Coronary artery (tissue), 2 donors: ENCODE measurements at regions not wholly inside any gene's neighbourhood (a gene's known extent, or its start where the extent isn't known, plus 50 kb on each side); places are given as distances from the start of the nearest gene placed in this dataset.

Source experiments
- DNase-seq: peaks from one replicate; pipeline ENCODE4 v3.0.0-alpha.2; 2017; ENCODE audit warnings: low spot score
- H3K27ac ChIP-seq, 2 donors: fragments of 200-600 bp; sonication (generic); one replicate each; pipeline ENCODE4 v1.5.1; 2016 to 2019
- H3K4me3 ChIP-seq: fragments of 200-600 bp; sonication (generic); 2 replicates; pipeline ENCODE4 v1.5.1; 2016; ENCODE audit warnings: mild to moderate bottlenecking, moderate library complexity
- CTCF ChIP-seq: fragments of 200-600 bp; sonication (generic); IDR thresholded peaks from one replicate; pipeline ENCODE4 v1.5.1; 2019; ENCODE audit warnings: antibody characterized with exemption

- DNase-seq, result no peak
- no peak overlapping the region for H3K27ac ChIP-seq
- no peak for TF ChIP-seq CTCF
- H3K4me3 ChIP-seq, result no peak overlapping the region
Measured at GRCh38 chr2:3062476-3063260, 314.9 kb downstream of the EIPR1 start.

GRCh38 chr2:3060049-3060448, 317.6 kb downstream of the EIPR1 start:
- DNase-seq, result no peak
- Histone ChIP-seq H3K4me3 (no peak overlapping the region), H3K27ac (no peak overlapping the region)
- no peak for TF ChIP-seq CTCF

- Histone ChIP-seq H3K4me3 (no peak overlapping the region), H3K27ac (no peak overlapping the region)
- no peak for DNase-seq
- no peak for TF ChIP-seq CTCF
Measured at GRCh38 chr2:3059141-3059925, 318.3 kb downstream of the EIPR1 start.

- no peak for DNase-seq
- H3K27ac ChIP-seq, result no peak overlapping the region
- no peak for TF ChIP-seq CTCF
- no peak overlapping the region for H3K4me3 ChIP-seq
Measured at GRCh38 chr2:3054066-3054465, 323.6 kb downstream of the EIPR1 start.

- no peak overlapping the region for H3K27ac ChIP-seq
- DNase-seq, result no peak
- TF ChIP-seq CTCF, result no peak
- H3K4me3 ChIP-seq, result no peak overlapping the region
Measured at GRCh38 chr2:3051266-3051665, 326.4 kb downstream of the EIPR1 start.

- Histone ChIP-seq H3K27ac (no peak overlapping the region), H3K4me3 (no peak overlapping the region)
- no peak for DNase-seq
- TF ChIP-seq CTCF, result no peak
Measured at GRCh38 chr2:3046170-3046865, 331.3 kb downstream of the EIPR1 start.
